ENCODE measurements at regions not wholly inside any gene's neighbourhood (a gene's known extent, or its start where the extent isn't known, plus 50 kb on each side); places are given as distances from the start of the nearest gene placed in this dataset.

GRCh38 chr18:61606068-61606660 is 272.9 kb downstream of the CDH20 start:
- Histone ChIP-seq H3K4me3 (peak overlapping the region in 1 of 2 donors; percentile 20), H3K4me1 (peaks cover 0 to 13% (median 6%) of the 10 kb centered on the region in 3 donors), H3K9me3 (no peaks in the 10 kb centered on the region), H3K27me3 (peaks cover 33% of the 10 kb centered on the region), H3K36me3 (no peaks in the 10 kb centered on the region), H3K27ac (peak overlapping the region in 3 of 4 donors; percentile 42 to 53 (median 53))
- 43 to 66% methylated on average over 5 to 8 of the region's 17 CpGs for WGBS, 2 donors (ENCODE audit: low coverage in 1 of 2)
- peak; percentile 42 for ATAC-seq
- TF ChIP-seq, protein P1, sequence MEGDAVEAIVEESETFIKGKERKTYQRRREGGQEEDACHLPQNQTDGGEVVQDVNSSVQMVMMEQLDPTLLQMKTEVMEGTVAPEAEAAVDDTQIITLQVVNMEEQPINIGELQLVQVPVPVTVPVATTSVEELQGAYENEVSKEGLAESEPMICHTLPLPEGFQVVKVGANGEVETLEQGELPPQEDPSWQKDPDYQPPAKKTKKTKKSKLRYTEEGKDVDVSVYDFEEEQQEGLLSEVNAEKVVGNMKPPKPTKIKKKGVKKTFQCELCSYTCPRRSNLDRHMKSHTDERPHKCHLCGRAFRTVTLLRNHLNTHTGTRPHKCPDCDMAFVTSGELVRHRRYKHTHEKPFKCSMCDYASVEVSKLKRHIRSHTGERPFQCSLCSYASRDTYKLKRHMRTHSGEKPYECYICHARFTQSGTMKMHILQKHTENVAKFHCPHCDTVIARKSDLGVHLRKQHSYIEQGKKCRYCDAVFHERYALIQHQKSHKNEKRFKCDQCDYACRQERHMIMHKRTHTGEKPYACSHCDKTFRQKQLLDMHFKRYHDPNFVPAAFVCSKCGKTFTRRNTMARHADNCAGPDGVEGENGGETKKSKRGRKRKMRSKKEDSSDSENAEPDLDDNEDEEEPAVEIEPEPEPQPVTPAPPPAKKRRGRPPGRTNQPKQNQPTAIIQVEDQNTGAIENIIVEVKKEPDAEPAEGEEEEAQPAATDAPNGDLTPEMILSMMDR (IDR thresholded peaks at IDR 0.05) = no peak
- TF ChIP-seq POLR2A (IDR thresholded peaks at IDR 0.05) = no peak
- TF ChIP-seq POLR2AphosphoS5 (IDR thresholded peaks at IDR 0.05) = no peak
- no peak for TF ChIP-seq EP300 (IDR thresholded peaks at IDR 0.05)

GRCh38 chr18:61605376-61606067 is 272.3 kb downstream of the CDH20 start:
- TF ChIP-seq EP300 (IDR thresholded peaks at IDR 0.05) = no peak
- TF ChIP-seq, protein P1 (IDR thresholded peaks at IDR 0.05) = no peak
- TF ChIP-seq POLR2A (IDR thresholded peaks at IDR 0.05) = no peak
- no peak for TF ChIP-seq POLR2AphosphoS5 (IDR thresholded peaks at IDR 0.05)
- H3K4me1 ChIP-seq = peaks cover 0 to 13% (median 6%) of the 10 kb centered on the region in 3 donors
- H3K27ac ChIP-seq = peak overlapping the region in 3 of 4 donors; percentile 42 to 53 (median 53)
- ATAC-seq = no peak
- H3K36me3 ChIP-seq = no peaks in the 10 kb centered on the region
- WGBS, 2 donors (ENCODE audit: low coverage in 1 of 2) = 48 to 74% methylated on average over 3 of the region's 3 CpGs
- no peaks in the 10 kb centered on the region for H3K9me3 ChIP-seq
- H3K27me3 ChIP-seq = peaks cover 33% of the 10 kb centered on the region
- H3K4me3 ChIP-seq = no peak overlapping the region
